Kidney (tissue), 13 donors: ENCODE measurements at regions not wholly inside any gene's neighbourhood (a gene's known extent, or its start where the extent isn't known, plus 50 kb on each side); places are given as distances from the start of the nearest gene placed in this dataset.

Experiments used
- DNase-seq, 5 donors: peaks; one replicate each; pipeline ENCODE4 v3.0.0-alpha.2; 2013 to 2020
- FAIRE-seq: peaks from 2 replicates; lab custom pipeline; 2012; peaks lifted over from hg19 to GRCh38; lab: Jason Lieb, UNC
- H3K27ac ChIP-seq, 2 donors: one replicate each; pipeline ENCODE4 v1.7.0; 2013; ENCODE audit warnings: low read depth in 2 of 2, low read length in 2 of 2, inconsistent platforms in 1 of 2
- H3K27me3 ChIP-seq: one replicate; pipeline ENCODE4 v1.7.1; 2013; ENCODE audit warnings: low read length, inconsistent platforms; ENCODE audit not compliant: control insufficient read depth, insufficient read depth
- H3K36me3 ChIP-seq, 3 donors: one replicate each; pipeline versions ENCODE4 v1.7.0 to v1.7.1; 2013; ENCODE audit warnings: low read length in 3 of 3, control low read depth in 1 of 3, inconsistent platforms in 1 of 3; ENCODE audit not compliant: insufficient read depth in 3 of 3, control insufficient read depth in 2 of 3
- H3K4me1 ChIP-seq, 3 donors: one replicate each; pipeline versions ENCODE4 v1.7.0 to v1.7.1; 2013; ENCODE audit warnings: low read length in 3 of 3, inconsistent platforms in 1 of 3, low read depth in 1 of 3; ENCODE audit not compliant: control insufficient read depth in 2 of 3, insufficient read depth in 2 of 3
- H3K4me3 ChIP-seq, 3 donors: one replicate each; pipeline versions ENCODE4 v1.7.0 to v1.8.1; 2013; ENCODE audit warnings: low read length in 3 of 3, control low read depth in 1 of 3, inconsistent platforms in 1 of 3
- H3K9ac ChIP-seq, 3 donors: one replicate each; pipeline versions ENCODE4 v1.7.0 to v1.7.1; 2013; ENCODE audit warnings: low read length in 3 of 3, control low read depth in 1 of 3, inconsistent platforms in 1 of 3
- H3K9me3 ChIP-seq, 3 donors: one replicate each; pipeline versions ENCODE4 v1.7.0 to v1.7.1; 2013; ENCODE audit warnings: low read length in 3 of 3, control low read depth in 1 of 3, inconsistent platforms in 1 of 3; ENCODE audit not compliant: control insufficient read depth in 2 of 3, insufficient read depth in 1 of 3
- CTCF ChIP-seq: IDR thresholded peaks from 3 replicates; pipeline ENCODE4 v1.5.1; 2012; ENCODE audit warnings: mild to moderate bottlenecking, moderate library complexity, borderline replicate concordance; ENCODE audit not compliant: insufficient read depth; ENCODE audit errors: extremely low read depth
- intact Hi-C: fragments of 100-400 bp; cut with DNase I; formaldehyde crosslinking; loops from one replicate; pipeline ENCODE4 v1.11.1; 2022
- donor health status: control.
- donor health status: control.
- donor health status: control.
- donor health status: control.
- donor health status: control.
- donor health status: DM: yes; HTN: yes; CAD: no.
- donor health status: Normal renal cell carcinoma (clear cell type).

- no peak overlapping the region for H3K9ac ChIP-seq
- no peak overlapping the region for H3K4me3 ChIP-seq
- no peaks in the 10 kb centered on the region for H3K27me3 ChIP-seq
- TF ChIP-seq CTCF: no peak
- H3K27ac ChIP-seq: no peak overlapping the region
- FAIRE-seq (no peak), DNase-seq (no peak)
- no peaks in the 10 kb centered on the region for H3K4me1 ChIP-seq
- peaks cover 0 to 4% (median 0%) of the 10 kb centered on the region in 3 donors for H3K36me3 ChIP-seq
- intact Hi-C loops: no loop called here
- no peaks in the 10 kb centered on the region for H3K9me3 ChIP-seq
Measured at GRCh38 chr7:24175603-24176002, 108.4 kb upstream of the NPY start.

- no peak for DNase-seq
- H3K27ac ChIP-seq: no peak overlapping the region
- FAIRE-seq: no peak
- TF ChIP-seq CTCF: no peak
- no peaks in the 10 kb centered on the region for H3K4me1 ChIP-seq
- H3K9me3 ChIP-seq: no peaks in the 10 kb centered on the region
- no peak overlapping the region for H3K4me3 ChIP-seq
- no peak overlapping the region for H3K9ac ChIP-seq
- intact Hi-C loops: no loop called here
- no peaks in the 10 kb centered on the region for H3K27me3 ChIP-seq
- H3K36me3 ChIP-seq: peaks cover 0 to 4% (median 0%) of the 10 kb centered on the region in 3 donors
Measured at GRCh38 chr7:24178811-24179570, 105.0 kb upstream of the NPY start.

- no peak overlapping the region for H3K4me3 ChIP-seq
- intact Hi-C loops: no loop called here
- DNase-seq: no peak
- no peaks in the 10 kb centered on the region for H3K27me3 ChIP-seq
- no peak overlapping the region for H3K27ac ChIP-seq
- TF ChIP-seq CTCF: no peak
- H3K9me3 ChIP-seq: no peaks in the 10 kb centered on the region
- FAIRE-seq: no peak
- no peaks in the 10 kb centered on the region for H3K4me1 ChIP-seq
- no peak overlapping the region for H3K9ac ChIP-seq
- H3K36me3 ChIP-seq: no peaks in the 10 kb centered on the region
Measured at GRCh38 chr7:24191362-24191761, 92.6 kb upstream of the NPY start.
